HG02884 (cell line): ENCODE measurements at regions not wholly inside any gene's neighbourhood (a gene's known extent, or its start where the extent isn't known, plus 50 kb on each side); places are given as distances from the start of the nearest gene placed in this dataset.
A peak's percentile ranks its signal among the peaks of the same experiment; 100 is the strongest.
"Not testable (repeated sequence)": the region's sequence is repeated elsewhere in the genome, so short reads cannot be mapped to it uniquely, and the experiment has no call there.

Experiments
- ATAC-seq: cut with Tn5 transposase; IDR thresholded peaks from one replicate; pipeline ENCODE4 v1.9.1; 2021; ENCODE audit warnings: mild to moderate bottlenecking, moderate library complexity; ENCODE audit not compliant: unreplicated experiment

GRCh38 chr4:13762130-13762529 lies 134.6 kb upstream of the BOD1L1 start:
- no peak for ATAC-seq

GRCh38 chr4:13763707-13764106 lies 136.2 kb upstream of the BOD1L1 start:
- ATAC-seq: no peak

GRCh38 chr4:13765539-13765938 lies 138.0 kb upstream of the BOD1L1 start:
- no peak for ATAC-seq

GRCh38 chr4:13766761-13767540 lies 139.4 kb upstream of the BOD1L1 start:
- ATAC-seq: no peak

DNA sequence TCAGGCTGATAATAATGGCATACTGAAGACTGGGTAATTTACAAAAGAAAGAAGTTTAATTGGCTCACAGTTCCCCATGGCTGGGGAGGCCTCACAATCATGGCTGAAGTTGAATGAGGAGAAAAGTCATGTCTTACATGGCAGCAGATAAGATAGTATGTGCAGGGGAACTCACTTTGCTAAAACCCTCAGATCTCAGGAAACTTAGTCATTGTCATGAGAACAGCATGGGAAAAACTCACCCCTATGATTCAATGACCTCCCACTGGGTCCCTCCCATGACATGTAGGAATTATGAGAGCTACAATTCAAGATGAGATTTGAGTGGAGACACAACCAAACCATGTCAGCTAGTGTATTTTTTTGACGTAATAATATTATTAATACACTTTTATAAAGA lies 149.8 kb upstream of the BOD1L1 start:
- no peak for ATAC-seq

DNA sequence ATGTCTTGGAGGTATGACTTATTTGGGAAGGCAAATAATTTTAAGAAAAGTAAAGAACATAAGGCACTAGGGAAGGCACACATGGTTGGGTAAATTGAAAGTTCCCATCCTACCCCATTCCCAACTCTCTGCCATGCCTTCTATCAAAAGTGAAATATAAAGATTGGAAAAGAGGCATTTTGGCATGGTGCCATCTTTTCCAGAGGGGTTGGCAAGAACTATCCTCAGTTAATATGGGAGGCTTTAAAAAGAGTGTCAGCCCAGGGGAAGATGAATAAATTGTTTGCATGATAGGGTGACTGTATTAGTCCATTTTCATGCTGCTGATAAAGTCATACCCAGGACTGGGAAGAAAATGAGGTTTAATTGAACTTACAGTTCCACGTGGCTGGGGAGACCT lies 150.8 kb upstream of the BOD1L1 start:
- ATAC-seq: no peak

DNA sequence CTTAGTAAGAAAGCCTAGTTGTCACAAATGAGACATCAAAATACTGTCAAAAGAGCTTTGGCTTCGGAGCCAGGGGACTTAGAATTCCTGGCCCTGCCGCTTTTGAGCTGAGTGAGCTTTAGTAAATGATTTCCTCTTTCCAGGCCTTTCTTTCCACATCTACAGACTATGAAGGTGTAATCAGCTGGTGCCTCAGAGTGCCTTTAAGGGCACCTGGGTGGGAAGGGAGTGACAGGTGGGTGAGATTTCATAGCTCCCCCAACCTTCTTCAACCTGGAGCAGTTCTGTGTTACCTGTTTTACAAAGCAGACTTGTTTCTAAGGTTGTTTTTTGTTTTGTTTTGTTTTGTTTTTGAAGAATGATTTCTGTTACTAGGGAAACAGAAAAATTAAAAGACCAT lies 154.7 kb upstream of the BOD1L1 start:
- ATAC-seq: no peak

- peak; percentile 77 for ATAC-seq
Observed at GRCh38 chr4:13783800-13784411, 156.4 kb upstream of the BOD1L1 start.

GRCh38 chr4:13793020-13793710 lies 165.6 kb upstream of the BOD1L1 start:
- ATAC-seq: no peak

GRCh38 chr4:13794819-13795565 lies 167.5 kb upstream of the BOD1L1 start:
- no peak for ATAC-seq

DNA sequence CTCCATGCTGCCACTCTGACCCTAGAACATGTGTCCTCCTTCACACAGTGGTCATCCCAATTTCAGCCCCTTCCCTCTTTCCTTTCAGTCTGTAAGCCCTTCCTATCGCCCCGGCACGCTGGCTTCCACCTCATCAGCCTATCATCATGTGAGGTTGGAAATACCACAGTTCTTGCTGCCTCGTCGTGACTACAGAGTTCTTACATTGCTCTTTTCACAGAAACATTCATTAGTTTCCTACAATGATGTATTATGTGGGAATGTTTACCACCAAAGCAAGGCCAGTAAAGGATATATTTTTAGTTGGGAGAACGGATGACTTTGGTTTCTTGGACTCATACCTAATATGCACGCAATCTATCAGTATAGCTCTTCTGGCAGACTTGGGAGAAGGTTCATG lies 169.5 kb upstream of the BOD1L1 start:
- no peak for ATAC-seq

GRCh38 chr4:13815231-13815630 lies 187.7 kb upstream of the BOD1L1 start:
- no peak for ATAC-seq

- ATAC-seq: no peak
Observed at GRCh38 chr4:13816472-13816871, 188.9 kb upstream of the BOD1L1 start.

DNA sequence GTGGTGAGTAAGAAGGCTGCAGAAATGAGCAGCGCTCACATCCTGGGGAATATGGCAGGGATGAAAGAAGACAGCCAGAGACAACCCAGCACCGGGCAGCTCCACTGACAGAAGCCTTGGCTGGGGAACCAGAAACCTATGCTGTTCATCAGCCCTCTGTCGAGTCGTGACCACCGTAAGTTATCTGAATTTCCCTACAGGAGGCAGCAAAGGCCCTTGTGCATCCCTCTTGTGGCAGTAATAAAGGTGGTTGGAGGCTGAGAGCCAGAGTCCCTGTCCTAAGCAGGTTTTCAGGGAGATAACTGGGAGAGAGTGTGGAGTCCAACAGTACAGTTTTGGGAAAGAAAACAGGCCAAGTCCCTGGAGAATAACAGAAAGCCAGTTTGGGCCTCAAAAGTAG lies 194.0 kb upstream of the BOD1L1 start:
- ATAC-seq: no peak

DNA sequence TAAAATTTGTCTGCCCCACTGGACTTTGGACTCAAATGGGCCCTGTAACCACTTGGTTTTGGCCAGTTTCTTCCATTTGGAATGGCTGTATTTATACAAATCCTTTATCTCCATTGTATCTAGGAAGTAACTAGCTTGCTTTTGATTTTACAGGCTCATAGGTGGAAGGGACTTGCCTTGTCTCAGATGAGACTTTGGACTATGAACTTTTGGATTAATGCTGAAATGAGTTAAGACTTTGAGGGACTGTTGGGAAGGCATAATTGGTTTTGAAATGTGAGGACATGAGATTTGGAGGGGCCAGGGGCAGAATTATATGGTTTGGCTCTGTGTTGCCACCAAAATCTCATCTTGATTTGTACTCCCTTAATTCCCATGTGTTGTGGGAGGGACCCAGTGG lies 198.3 kb upstream of the BOD1L1 start:
- not testable (repeated sequence) for ATAC-seq

- ATAC-seq: no peak
Observed at GRCh38 chr4:13829457-13829856, 201.9 kb upstream of the BOD1L1 start.

GRCh38 chr4:13830449-13830848 lies 202.9 kb upstream of the BOD1L1 start:
- no peak for ATAC-seq

GRCh38 chr4:13833171-13833804 lies 205.8 kb upstream of the BOD1L1 start:
- no peak for ATAC-seq

DNA sequence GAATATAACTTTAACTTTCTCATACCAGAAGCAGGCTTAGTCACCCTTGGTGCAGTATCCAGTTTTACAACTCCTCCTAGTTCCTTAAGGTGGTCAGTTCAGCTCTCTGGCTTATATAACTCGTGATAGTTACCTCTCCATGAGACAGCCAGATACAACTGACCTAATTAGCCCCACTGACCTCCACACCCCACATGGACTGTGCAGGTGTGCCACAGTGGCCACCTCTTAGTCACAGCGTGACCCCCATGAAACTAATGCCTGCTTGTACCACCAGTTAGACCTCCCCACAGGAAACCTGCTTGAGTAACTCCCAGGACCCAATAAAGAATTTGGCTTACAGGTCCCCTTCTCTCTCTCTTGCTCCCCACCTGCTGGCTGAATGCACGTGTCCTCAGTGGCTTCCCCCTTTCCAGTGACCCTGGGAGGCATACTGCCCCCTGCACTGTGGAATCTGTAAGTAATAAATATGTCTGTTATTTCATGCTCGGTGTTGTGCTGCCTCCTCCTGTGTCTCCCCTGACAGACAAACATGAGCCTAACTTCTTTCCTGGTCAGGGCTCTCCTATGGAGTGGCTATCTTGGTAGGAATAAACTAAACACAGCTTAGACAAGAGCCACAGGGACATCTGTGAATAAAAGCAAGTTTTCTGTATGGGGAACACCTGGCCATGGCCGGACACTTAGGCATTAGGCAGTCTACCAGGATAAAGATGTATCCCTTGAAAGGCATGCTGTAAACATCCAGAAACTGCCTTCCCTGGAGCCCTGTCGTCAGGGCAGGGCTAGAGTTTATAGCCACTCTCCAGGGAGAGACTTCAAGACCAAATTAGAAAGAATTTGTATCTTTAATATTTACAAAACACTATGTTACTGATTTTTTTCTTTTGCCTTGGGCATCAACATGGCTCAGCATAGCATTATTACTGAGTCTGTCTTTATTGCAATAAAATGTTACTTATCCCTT lies 209.7 kb upstream of the BOD1L1 start:
- no peak for ATAC-seq
